Loucy (cell line): ENCODE measurements at regions not wholly inside any gene's neighbourhood (a gene's known extent, or its start where the extent isn't known, plus 50 kb on each side); places are given as distances from the start of the nearest gene placed in this dataset.

ENCODE experiments used
- H2AFZ ChIP-seq: fragments of 200-600 bp; sonication (generic); 2 replicates; pipeline ENCODE4 v1.6.0; 2016; ENCODE audit warnings: antibody characterized with exemption, mild to moderate bottlenecking, low read length, moderate library complexity
- H3F3A ChIP-seq: fragments of 200-600 bp; 2 replicates; pipeline ENCODE4 v1.6.0; 2016; ENCODE audit warnings: antibody characterized with exemption, low read depth, mild to moderate bottlenecking
- H3K27me3 ChIP-seq: fragments of 200-600 bp; sonication (generic); 2 replicates; pipeline ENCODE4 v1.6.1; 2014; ENCODE audit warnings: low read length, mild to moderate bottlenecking; ENCODE audit not compliant: insufficient read depth, poor library complexity, severe bottlenecking
- H3K36me3 ChIP-seq: fragments of 200-600 bp; sonication (generic); 2 replicates; pipeline ENCODE4 v1.6.1; 2016; ENCODE audit warnings: low read length; ENCODE audit not compliant: insufficient read depth
- H3K4me1 ChIP-seq: fragments of 200-600 bp; sonication (generic); 2 replicates; pipeline ENCODE4 v1.5.1; 2014; ENCODE audit warnings: low read length, mild to moderate bottlenecking; ENCODE audit not compliant: insufficient read depth, poor library complexity, severe bottlenecking
- H3K4me2 ChIP-seq: fragments of 200-600 bp; sonication (generic); 2 replicates; pipeline ENCODE4 v1.6.0; 2014; ENCODE audit warnings: antibody characterized with exemption, low read length, low read depth, mild to moderate bottlenecking; ENCODE audit not compliant: poor library complexity, severe bottlenecking
- H3K4me3 ChIP-seq: fragments of 200-600 bp; sonication (generic); 2 replicates; pipeline ENCODE4 v1.5.1; 2014; ENCODE audit warnings: low read length, mild to moderate bottlenecking, mixed read lengths; ENCODE audit not compliant: poor library complexity, severe bottlenecking
- H3K79me2 ChIP-seq: fragments of 200-600 bp; sonication (generic); 2 replicates; pipeline ENCODE4 v1.6.1; 2014; ENCODE audit warnings: low read length; ENCODE audit not compliant: insufficient read depth
- H3K9ac ChIP-seq: fragments of 200-600 bp; sonication (generic); 2 replicates; pipeline ENCODE4 v1.6.0; 2014; ENCODE audit warnings: mild to moderate bottlenecking, low read depth, low read length, moderate library complexity; ENCODE audit not compliant: poor library complexity, severe bottlenecking
- H3K9me2 ChIP-seq: fragments of 200-600 bp; sonication (generic); replicated peaks from 2 replicates; pipeline ENCODE4 v1.6.1; 2016; ENCODE audit warnings: low read depth, low read length, mixed read lengths
- H3K9me3 ChIP-seq: fragments of 200-600 bp; sonication (generic); 2 replicates; pipeline ENCODE4 v1.6.1; 2014; ENCODE audit warnings: mild to moderate bottlenecking, antibody characterized with exemption, low read length, low read depth; ENCODE audit not compliant: insufficient read depth
- H4K20me1 ChIP-seq: fragments of 200-600 bp; sonication (generic); 2 replicates; pipeline ENCODE4 v1.6.0; 2014; ENCODE audit warnings: antibody characterized with exemption, low read length, mild to moderate bottlenecking; ENCODE audit not compliant: insufficient read depth, poor library complexity, severe bottlenecking
- EZH2phosphoT487 ChIP-seq: fragments of 200-600 bp; IDR thresholded peaks from 2 replicates; pipeline ENCODE4 v1.6.1; 2018; ENCODE audit warnings: antibody characterized with exemption, mild to moderate bottlenecking, moderate library complexity, borderline replicate concordance
- TF ChIP-seq, protein P1 (sequence below): fragments of 200-600 bp; sonication (generic); conservative IDR thresholded peaks from 2 replicates; pipeline ENCODE4 v1.5.1; 2014; ENCODE audit warnings: mild to moderate bottlenecking, antibody characterized with exemption, low read length

DNA sequence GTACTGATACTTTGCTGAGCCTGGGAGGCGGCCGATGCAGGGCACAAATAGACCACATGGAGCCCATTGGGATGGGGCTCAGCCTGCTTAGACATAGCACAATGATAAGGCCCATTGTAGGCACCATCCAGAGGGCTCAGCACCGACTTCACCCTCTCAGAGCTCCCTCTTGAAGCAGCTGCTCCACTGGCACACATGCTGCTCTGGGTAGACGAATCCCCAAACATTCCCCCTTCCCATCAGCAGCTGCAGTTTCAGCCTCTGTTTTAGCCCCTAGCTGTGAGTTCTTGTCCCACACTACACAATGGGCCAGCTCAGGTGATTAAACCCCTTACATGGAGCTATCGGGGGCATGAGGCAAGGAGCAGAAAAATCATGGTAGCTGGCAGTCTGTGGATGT, 174.1 kb downstream of the RGS9 start:
- H3K4me3 ChIP-seq = no peak overlapping the region
- no peaks in the 10 kb centered on the region for H3K27me3 ChIP-seq
- no peak overlapping the region for H3K9ac ChIP-seq
- no peaks in the 10 kb centered on the region for H3K36me3 ChIP-seq
- no peak for TF ChIP-seq EZH2phosphoT487
- TF ChIP-seq, protein P1, sequence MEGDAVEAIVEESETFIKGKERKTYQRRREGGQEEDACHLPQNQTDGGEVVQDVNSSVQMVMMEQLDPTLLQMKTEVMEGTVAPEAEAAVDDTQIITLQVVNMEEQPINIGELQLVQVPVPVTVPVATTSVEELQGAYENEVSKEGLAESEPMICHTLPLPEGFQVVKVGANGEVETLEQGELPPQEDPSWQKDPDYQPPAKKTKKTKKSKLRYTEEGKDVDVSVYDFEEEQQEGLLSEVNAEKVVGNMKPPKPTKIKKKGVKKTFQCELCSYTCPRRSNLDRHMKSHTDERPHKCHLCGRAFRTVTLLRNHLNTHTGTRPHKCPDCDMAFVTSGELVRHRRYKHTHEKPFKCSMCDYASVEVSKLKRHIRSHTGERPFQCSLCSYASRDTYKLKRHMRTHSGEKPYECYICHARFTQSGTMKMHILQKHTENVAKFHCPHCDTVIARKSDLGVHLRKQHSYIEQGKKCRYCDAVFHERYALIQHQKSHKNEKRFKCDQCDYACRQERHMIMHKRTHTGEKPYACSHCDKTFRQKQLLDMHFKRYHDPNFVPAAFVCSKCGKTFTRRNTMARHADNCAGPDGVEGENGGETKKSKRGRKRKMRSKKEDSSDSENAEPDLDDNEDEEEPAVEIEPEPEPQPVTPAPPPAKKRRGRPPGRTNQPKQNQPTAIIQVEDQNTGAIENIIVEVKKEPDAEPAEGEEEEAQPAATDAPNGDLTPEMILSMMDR = no peak
- H3F3A ChIP-seq = no peaks in the 10 kb centered on the region
- no peaks in the 10 kb centered on the region for H3K79me2 ChIP-seq
- H2AFZ ChIP-seq = no peak overlapping the region
- no peaks in the 10 kb centered on the region for H4K20me1 ChIP-seq
- H3K4me2 ChIP-seq = no peak overlapping the region
- no peaks in the 10 kb centered on the region for H3K4me1 ChIP-seq
- no peaks in the 10 kb centered on the region for H3K9me3 ChIP-seq
- H3K9me2 ChIP-seq = no peaks in the 10 kb centered on the region

DNA sequence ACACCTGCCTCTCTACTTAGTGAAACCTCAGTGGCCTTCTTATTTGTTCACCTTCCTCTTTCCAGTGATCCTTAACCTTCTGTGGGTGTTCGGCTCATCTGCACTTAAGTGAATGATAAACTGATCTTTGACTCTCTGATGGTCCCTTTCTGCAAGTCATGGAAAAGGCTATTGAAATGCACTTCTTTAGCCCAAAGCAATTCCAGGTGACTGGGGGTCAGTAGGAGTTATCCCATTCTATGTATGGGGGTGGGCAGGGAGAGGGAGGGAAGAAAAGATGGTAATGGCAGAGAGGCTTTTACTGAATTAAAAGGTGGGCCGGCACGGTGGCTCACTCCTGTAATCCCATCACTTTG, 170.8 kb downstream of the RGS9 start:
- no peaks in the 10 kb centered on the region for H4K20me1 ChIP-seq
- H3F3A ChIP-seq = no peaks in the 10 kb centered on the region
- H3K9me3 ChIP-seq = no peaks in the 10 kb centered on the region
- H3K4me2 ChIP-seq = no peak overlapping the region
- no peak overlapping the region for H3K9ac ChIP-seq
- H3K4me3 ChIP-seq = no peak overlapping the region
- H2AFZ ChIP-seq = no peak overlapping the region
- no peaks in the 10 kb centered on the region for H3K9me2 ChIP-seq
- H3K27me3 ChIP-seq = no peaks in the 10 kb centered on the region
- no peaks in the 10 kb centered on the region for H3K36me3 ChIP-seq
- no peak for TF ChIP-seq EZH2phosphoT487
- TF ChIP-seq, protein P1 = no peak
- H3K79me2 ChIP-seq = no peaks in the 10 kb centered on the region
- no peaks in the 10 kb centered on the region for H3K4me1 ChIP-seq

DNA sequence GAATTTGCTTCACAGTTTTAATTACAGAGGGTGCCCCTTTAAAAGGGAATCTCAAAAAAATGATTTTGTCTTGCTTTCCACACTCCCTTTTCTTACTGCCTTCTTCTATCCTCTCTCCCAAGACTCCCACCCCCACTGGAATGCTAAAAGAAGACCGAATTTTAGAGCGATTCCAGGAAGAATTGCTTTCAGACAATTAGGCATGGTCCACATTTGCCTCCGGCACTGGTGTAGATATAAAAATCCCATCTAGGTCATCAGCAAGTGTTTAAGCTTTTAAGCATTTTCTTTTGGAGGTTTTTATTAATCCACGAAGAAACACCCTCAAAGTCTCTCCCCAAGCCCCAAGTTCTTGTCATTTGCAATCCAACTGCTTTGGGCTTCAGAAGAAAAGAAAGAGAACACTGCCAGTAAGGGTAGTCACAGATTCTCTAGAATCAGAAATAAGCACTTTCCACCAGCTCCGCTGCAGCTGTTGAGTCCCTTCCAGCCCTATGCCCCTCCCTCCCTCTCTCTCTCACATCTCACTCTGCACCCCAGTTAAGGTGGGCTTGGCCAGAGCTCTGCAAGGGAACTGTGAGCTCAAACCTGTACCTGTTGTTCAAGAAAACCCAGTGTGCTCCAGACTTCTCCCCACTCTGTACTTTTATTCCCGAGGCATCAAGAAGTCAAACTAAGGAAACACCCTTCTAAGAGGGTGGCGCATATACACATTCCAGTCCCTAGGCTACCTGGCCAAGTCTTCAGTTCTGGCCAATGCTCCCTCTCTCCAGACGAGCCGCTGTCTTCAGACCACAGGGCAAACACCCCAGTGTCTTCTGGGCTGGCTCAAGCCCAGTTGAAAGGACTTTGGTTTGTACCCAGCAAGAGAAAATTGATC, 170.2 kb downstream of the RGS9 start:
- TF ChIP-seq, protein P1 = no peak
- TF ChIP-seq EZH2phosphoT487 = no peak
- no peak overlapping the region for H3K4me3 ChIP-seq
- H4K20me1 ChIP-seq = no peaks in the 10 kb centered on the region
- no peaks in the 10 kb centered on the region for H3K36me3 ChIP-seq
- no peaks in the 10 kb centered on the region for H3K27me3 ChIP-seq
- H3K9me2 ChIP-seq = no peaks in the 10 kb centered on the region
- no peaks in the 10 kb centered on the region for H3K9me3 ChIP-seq
- H3K79me2 ChIP-seq = no peaks in the 10 kb centered on the region
- no peaks in the 10 kb centered on the region for H3F3A ChIP-seq
- no peak overlapping the region for H2AFZ ChIP-seq
- H3K4me1 ChIP-seq = no peaks in the 10 kb centered on the region
- H3K9ac ChIP-seq = no peak overlapping the region
- no peak overlapping the region for H3K4me2 ChIP-seq
